HG03354 (cell line): ENCODE measurements at regions not wholly inside any gene's neighbourhood (a gene's known extent, or its start where the extent isn't known, plus 50 kb on each side); places are given as distances from the start of the nearest gene placed in this dataset.

Experiments used
- ATAC-seq: cut with Tn5 transposase; IDR thresholded peaks from one replicate; pipeline ENCODE4 v1.9.1; 2021; ENCODE audit warnings: mild to moderate bottlenecking; ENCODE audit not compliant: unreplicated experiment, poor library complexity, severe bottlenecking

DNA sequence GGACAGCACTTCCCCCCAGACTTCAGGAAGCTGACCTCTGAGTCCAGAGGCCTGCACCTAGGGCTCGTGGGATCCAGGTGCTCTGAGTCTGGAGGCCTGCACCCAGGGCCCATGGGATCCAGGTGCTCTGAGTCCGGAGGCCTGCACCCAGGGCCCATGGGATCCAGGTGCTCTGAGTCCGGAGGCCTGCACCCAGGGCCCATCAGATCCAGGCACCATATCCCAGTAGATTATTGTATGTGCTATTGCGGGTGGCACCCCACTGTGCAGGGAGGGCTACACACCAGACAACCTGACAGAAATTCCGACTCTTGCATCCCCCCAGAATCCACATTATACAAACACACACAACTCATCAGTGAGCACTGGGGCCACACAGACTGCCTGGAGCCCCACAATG lies 515.2 kb downstream of the EIPR1 start:
- no peak for ATAC-seq

DNA sequence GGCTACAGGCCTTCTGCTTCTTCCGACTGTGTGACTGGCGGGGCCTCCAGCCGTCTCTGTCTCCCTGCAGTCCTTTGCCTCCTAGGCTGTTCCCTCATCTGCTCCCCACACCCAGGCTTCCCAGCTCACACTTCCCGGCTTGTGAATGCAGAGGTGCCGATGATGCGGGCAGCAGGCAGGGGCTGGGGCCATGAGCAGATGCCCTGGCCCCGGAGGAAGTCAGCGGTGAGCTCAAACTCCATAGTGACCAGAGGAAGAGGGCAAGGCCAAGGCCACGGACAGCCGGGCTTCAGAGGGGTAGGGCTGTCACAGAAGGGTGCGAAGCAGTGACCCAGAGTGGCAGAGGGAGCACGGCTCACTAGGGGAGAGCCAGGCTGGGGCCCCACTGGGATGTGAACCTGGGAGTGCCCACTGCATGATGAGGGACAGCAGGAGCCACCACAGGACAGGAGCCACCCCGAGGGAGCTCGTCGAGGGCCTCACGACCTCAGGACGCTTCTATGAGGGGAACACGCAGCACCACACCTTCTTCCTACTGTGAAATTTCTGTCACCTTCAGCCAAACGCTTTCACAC lies 515.9 kb downstream of the EIPR1 start:
- ATAC-seq = no peak

DNA sequence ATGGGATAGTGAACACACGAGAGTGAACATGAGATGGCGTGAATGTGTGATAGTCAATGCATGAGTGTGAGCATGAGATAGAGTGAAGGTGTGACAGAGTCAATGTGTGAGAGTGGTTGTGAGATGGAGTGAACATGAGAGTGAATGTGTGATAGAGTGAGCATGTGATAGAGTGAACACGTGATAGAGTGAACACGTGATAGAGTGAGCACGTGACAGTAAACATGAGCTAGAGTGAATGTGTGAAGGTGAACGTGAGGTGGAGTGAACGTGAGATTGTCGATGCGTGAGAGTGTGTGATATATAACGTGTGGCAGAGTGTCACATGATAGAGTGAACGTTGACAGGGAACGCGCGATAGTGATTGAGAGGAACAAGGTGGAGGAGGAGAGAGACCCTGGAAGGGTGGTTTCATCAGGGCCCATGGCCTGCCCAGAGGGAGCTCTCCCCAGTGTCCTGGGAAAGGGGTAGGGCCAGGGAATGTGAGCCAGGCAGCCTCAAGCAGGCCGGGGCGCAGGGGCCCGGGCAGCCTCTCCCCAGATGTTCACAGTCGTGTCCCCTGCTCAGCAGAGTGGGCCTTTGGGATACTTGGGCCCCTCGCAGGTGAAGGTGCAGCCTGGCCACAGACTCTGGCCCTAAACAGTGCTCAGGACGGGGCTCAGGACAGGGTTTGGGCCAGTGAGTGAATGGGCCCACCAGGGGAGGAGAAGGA lies 516.9 kb downstream of the EIPR1 start:
- ATAC-seq = no peak

DNA sequence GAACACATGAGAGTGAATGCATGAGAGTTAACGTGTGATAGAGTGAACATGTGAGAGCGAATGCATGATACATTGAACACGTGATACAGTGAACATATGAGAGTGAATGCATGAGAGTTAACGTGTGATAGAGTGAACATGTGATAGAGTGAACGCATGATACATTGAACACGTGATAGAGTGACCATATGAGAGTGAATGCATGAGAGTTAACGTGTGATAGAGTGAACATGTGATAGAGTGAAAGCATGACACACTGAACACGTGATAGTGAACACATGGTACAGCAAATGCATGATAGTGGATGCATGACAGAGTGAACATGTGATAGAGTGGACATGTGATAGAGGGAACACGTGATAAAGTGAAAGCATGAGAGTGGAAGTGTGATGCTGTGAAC lies 517.9 kb downstream of the EIPR1 start:
- no peak for ATAC-seq

DNA sequence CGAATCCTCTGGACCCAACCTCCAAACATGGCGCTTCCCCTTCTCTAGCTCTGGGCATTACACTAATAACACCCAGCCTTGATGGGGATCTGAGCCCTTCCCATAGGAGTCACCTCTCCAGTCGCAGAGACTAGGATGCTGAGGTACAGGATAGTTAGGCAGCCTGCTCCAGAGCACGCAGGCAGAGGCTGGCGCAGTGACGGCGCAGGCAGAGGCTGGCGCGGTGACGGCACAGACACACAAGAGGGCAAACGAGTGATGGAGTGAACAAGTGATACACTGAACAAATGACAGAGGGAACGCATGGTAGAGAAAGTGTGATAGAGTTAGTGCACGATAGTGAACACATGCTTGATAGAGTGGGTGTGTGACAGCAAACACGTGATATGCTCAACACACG lies 518.5 kb downstream of the EIPR1 start:
- ATAC-seq = no peak

DNA sequence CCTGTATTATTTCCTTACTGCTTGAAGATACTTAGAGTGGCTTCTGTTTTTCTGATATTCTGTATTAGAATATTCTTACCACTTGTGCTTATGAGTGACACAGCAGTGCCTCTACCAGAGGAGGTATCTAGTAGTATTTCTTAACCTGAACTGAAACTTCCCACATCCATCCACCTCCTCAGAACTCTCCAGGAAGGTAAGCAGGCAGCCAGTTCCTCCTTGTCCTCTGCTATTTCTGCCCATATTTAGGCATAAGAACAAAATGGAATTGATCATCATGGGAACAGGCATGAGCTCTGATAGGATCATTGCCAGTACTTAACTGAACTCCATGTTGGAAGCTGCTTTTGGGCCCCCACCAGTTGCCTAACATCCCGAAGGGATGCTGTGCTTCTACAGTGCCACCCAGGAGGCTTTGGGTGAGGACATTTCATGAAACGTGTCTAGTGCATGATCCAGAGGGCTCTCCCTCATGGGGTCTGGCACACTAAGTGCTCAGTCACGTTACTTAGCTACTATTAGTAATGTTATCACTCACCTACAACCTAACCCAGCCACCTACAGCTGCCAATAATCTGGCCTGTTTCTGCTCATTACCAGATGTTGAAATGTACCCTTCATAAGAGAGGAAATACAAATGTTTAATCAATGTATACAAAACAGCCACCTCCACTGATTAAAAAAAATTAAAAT lies 520.7 kb downstream of the EIPR1 start:
- ATAC-seq = no peak

DNA sequence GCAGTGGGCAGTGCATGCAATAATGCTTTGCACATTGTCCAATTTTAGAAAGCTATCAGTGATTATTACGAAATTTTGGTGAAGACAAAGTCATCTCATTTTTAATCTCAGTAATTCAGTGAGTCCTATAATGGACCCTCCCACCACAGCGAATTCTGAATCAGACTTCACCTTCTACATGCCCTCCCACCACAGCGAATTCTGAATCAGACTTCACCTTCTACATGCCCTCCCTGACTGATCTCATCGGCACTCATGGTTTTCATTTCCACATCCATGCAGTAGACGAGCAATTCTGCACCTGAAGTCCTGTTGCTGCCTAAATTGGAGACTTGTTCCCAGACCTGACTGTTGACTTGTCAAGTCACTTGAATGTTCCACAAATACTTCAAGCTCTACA lies 522.3 kb downstream of the EIPR1 start:
- no peak for ATAC-seq

DNA sequence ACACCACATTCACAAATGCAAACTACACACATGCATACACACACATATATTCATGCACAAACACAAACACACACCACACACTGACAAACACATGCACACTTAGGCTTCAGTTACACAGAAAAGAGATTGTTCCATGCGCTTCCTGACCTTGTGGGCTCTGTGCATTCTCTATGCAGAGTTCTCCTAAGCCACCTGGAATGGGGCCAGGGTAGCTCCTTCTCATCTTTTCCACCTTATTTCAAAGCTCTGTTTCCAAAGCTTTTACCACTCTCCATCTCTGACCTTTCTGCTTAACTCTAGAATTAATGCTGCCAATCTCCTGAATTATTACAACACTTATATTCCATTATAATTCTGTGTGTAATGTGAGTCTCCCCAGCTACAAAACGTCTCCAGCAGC lies 522.3 kb upstream of the MYT1L start:
- no peak for ATAC-seq

DNA sequence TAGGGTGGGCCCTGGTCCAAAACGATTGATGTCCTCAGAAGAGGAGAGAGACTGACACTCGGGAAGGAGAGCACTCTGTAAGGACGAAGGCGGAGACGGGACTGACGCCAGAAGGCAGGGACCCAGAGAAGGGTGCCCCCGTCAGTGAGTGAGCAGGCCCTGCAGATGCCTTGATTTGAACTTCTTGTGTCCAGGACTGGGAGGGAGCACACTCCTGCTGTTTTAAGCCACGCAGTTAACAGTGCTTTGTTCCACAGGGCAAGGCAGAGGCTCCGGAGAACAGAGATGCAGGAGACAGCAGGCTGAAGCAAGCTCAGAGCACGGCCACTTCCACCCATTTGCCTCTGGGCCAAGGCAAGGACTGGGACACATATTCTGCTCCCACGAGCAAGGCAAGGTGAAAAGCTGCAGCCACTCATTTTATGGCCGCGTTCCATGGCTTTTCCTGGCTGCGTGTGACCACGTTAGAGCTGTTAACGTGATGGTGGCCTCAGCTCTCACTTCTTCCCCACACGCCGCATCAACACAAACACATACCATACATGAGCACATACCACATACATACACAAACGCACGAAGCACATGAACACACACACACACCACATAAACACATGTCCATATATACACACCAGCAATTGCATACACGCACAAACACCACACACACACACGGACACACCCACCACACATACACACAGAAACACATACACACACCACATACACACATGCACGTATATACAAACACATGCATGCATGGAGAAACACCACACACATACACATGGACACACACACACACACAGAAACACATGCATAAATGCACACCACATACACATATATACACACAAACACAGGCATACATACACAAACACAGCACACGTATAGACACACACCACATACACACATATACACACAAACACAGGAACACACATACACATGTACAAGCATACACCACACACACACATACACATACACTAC lies 521.0 kb upstream of the MYT1L start:
- ATAC-seq = no peak

DNA sequence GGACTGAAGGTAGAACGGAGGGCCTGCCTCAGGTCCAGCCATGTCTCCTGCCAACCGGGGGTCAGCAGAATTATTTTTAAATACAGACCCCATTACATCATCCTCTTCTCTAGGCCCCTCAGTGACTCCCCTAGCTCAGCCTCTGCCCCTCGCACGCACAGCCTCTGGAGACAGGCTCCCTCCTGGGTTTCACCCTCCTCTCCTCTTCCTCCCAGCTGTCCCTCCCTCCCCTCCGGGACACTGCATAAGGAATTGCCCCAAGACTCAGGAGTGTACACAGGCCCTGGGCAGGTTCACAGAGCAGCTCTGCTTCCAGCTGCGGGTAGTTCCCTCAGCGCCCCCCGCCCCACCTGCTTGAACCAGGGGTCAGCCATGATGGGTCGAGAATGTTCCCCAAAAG lies 520.2 kb upstream of the MYT1L start:
- ATAC-seq = no peak

DNA sequence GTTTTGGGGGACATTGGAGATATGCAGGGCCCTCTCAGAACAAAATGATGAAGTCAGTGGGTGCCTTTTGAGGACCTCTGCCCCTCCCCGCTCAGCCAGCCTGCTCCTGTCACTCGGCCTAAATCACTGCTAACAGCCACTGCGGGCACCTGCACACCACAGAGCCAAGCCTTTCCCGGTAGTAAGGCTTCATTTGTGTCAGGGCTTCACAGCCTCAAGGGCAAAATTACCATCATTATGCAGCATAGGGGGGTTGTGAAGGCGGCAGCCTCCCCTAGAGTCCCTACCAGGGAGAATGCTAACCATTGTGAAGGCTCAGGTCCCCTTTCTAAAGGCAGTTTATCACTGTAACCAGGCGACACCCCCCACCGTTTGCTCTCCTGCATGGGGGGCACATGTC lies 519.8 kb upstream of the MYT1L start:
- no peak for ATAC-seq

DNA sequence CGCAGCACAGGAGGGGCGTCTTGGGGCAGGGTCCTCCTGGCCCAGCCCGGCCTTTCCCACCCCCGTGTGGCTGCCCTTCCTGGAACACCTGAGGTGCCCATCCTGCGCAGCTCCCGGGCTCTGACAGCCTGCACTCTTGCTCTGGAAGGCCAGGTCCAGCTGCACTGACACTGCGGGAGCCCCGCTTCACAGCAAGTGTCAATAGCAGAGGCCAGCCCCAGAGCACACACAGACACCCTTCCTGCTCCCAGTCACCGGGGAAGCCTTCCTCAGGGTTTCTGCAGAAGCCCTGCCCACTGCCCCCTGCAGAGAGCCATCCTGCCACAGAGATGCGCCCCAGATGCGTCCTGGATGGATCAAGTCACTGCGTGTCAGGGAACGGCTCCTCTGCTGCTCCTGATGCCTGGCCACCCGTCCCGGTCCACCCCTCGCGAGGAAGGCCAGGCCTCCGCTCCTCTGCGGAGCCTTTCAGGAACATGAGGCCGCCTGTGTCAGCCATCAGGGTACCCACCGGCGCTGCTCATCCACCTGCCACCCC lies 519.2 kb upstream of the MYT1L start:
- ATAC-seq = no peak

DNA sequence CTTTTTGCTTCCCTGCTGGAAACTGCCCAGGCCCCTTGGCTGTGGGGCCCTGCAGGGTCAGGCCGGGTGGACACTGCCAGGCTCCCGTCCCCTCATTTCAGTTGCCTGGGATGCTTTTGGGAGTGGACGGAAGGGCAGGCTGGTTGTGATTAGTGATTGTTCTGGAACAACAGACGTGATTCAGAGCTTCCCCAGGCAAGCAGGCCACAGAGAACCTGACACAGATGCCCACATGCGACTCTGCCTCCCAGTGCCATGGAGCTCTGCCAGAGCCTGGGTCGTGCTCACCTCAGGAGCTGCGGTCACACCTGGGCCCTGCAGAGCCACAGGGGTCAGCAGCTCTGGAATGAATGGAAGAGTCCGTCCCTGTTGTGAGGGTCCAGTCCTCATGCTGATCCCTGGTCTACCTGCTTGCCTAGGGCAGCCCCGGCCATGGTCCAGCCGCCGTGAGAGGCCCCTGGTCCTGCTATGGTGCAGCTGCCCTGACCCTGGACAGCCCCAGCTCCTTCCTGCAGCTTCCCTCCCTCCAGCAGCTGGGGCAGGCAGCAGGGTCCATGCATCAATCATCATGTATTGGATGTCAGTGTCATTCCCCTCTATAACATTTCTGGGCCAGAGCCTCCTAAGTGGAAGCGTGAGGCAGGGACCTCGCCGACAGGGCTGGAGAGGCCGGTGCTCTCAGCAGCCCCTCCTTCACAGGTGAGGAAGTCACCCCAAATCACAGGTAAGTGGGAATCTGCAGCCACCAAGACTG lies 518.6 kb upstream of the MYT1L start:
- no peak for ATAC-seq

DNA sequence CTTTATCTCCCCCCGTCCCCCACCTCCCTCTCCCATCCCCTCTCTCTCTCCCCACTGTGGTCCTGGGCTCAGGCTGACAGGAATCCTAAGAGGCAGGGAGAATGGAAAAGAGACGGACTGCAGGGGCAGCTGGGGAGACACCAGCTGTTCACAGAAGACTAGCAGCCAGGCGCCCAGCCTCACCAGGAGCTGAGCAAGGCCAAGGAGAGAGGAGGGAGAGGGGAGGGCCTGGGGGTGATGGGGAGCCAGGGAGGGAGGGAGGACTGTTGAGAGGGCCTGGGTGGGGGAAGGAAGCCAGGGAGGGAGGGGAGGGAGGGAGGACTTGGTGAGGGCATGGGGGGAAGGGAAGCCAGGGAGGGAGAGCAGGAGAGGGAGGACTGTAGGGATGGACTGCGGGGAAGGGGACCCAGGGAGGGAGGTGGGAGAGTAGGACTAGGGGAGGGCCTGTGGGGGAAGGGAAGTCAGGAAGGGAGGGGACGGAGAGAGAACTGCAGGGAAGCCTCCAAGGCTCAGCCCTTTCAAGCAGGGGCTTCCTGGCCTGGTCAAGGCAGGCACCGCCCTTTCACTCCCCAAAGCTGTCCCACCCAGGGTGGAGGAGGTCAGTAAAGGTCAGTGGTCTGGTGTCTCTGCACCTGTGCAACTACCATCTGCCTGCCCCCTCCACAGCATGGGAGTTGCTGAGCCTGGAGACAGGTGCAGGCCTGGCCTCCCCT lies 517.7 kb upstream of the MYT1L start:
- ATAC-seq = no peak

DNA sequence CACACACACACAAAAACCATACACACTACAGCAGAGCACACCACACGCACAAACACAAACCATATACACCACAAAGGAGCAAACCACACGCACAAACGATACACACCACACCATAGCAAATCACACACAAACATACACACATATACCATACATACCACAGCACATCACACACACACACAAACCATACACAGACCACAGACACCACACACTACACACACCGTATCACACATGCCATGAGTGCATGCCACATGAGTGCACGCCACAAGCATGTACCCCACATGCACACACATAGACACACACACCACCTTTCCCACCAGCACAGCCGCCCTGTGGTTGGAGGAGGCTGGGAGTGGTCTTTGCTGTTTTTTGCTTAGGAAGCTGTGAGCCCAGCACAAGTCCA lies 517.1 kb upstream of the MYT1L start:
- no peak for ATAC-seq

DNA sequence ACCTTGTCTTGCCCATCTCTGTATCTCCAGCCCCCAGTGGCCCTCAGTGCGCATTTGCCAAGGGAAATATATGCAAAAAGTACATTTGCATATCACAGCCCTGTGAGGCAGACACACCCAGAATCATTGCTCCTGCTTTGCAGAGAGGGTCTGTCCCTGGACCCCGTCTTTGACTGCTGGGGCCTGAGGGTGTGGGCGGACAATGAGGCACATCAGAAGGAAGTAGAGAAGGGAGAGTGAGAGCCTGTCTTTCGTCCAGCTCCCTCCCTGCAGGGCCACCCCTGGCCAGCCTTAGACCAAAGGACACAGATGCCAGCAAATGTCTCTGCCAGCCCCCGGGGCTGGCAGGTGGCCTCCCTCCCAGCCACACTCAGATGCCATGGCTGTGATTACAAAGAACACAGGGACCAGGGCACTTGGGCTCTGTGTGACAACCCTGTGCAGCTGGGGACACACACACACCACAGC lies 516.2 kb upstream of the MYT1L start:
- no peak for ATAC-seq

DNA sequence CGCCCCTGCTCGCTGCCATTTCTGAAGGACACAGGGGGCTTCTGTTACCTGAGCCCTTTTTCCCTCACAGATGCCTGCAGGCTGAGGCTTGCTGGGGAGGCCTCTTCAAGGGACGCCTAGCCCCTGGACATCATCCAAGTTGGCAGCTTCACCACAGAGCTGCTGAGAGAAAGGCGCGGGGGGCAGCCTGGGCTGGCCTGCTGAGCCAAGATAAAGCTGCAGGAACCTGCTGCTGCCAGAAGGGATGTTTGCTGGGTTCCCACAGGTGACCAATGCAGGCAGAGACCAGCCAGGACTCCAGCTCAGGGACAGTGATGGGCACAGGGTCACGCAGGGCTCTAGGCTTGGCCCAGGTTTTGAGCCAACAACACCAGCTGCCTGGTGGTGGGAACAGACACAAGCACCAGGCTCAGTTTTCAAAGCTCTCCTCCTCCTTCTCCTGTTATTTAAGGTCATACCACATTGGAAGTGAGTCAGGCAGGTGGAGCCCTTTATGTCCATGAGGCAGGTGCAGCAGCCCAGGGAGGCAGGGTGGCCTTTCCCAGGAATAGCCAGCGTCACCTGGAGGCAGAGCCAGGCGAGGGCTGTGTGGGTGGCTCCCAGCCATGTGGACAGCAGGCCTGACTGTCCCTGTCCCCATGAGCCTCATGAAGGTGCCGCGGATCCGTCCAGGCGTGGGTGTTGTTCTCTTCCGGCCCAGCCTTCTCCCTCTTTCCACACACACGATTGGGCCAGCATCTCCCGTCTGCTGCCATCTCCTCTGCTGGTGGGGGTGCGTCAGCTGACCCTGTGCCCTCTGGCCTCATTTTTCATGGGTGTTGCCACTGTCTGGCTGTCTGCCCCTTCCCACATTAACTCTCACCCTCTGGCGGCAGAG lies 515.5 kb upstream of the MYT1L start:
- no peak for ATAC-seq
